ENCODE measurements at regions not wholly inside any gene's neighbourhood (a gene's known extent, or its start where the extent isn't known, plus 50 kb on each side); places are given as distances from the start of the nearest gene placed in this dataset.

DNA sequence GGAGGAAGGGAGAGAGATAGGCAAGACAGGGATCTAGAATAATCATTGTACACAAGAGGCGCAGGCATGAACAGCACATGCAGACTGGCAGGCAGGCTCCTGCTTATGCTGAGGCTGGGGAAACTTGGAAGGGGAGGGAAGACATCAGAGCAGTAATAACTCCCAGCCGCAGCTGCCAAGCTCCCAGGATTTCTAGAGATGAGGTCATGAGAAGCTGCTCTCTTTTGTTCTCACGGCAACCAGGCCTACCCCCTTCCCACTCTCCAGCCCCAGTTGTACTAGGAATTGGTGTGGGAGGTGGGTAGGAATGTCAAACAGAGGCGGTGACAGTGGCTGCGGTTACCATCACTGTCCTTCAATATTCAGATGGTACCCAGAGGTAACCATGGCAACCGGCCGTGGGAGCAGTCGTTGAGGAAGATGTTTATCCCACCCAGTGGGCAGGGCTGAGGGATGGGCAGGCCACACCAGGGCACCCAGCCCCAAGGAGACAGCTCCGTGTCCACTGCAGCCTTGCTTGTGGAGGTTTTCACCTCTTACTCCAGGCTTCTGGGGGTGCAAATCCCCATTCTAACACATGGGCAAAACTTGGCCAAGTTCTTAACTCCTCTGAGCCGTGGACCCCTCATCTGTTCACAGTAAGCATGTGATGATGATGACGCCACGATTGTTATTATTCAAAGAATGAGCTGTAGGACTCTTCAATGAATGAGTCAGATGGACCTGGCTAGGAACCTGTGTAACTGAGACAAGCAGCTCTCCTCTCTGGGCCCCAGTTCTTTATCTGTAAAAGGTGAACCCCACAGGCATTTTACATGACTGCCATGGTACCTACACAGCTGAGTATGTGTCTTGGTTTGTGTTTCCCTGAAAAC, 360.8 kb upstream of the PROK2 start:
- no peaks in the 10 kb centered on the region for H3K36me3 ChIP-seq (ENCODE audit: control insufficient read depth, insufficient read depth, low read length)
- H3K27me3 ChIP-seq (ENCODE audit: control insufficient read depth, insufficient read depth, low read length), result no peaks in the 10 kb centered on the region
- H3K4me1 ChIP-seq (ENCODE audit: control insufficient read depth, insufficient read depth, low read length), result no peaks in the 10 kb centered on the region
- DNase-seq (ENCODE audit: low read depth, low spot score), result no peak
- H3K9me3 ChIP-seq (ENCODE audit: control insufficient read depth, insufficient read depth, low read length), result no peaks in the 10 kb centered on the region
- H3K27ac ChIP-seq (ENCODE audit: low read length), result no peak overlapping the region
- WGBS (ENCODE audit: insufficient coverage, insufficient read length), result no CpG with 5 or more reads among the region's 12 CpGs
- no peak overlapping the region for H3K4me3 ChIP-seq (ENCODE audit: low read length)

DNA sequence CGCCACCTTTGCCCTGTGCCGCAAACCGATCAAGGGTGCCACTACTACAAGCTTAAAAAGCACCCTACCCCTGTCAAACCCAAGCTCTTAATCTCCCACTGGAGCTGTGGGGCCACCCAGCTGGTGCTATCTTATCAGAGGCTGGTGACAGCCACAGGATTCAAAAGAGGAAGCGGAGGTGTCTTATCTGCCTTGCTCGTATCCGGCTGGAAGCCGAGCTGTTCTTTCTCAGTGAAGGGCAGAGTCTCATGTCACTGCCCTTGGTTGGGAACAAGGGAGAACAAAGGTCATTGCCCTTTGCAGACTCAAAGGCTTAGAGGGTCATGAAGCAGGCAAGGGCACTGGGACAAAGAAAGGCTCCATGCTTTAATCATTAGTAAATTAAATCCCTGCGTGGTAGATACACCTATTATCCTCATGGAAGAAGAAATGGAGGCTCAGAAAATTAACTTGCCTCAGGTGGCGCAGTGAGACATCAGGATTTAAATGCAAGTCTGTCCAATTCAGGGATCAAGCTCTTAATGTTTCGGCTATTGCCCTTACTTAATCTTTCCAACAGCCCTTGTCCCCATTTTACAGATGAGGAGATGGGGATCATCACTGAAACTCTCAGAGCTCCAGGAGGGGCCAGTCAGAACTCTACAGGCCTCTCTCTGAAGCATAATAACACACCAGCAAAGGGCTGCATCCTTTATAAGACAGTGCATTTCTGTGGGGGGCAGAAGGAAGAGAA, 360.0 kb upstream of the PROK2 start:
- H3K9me3 ChIP-seq (ENCODE audit: control insufficient read depth, insufficient read depth, low read length), result no peaks in the 10 kb centered on the region
- no peaks in the 10 kb centered on the region for H3K36me3 ChIP-seq (ENCODE audit: control insufficient read depth, insufficient read depth, low read length)
- whole genome bisulfite sequencing (ENCODE audit: insufficient coverage, insufficient read length), result no CpG with 5 or more reads among the region's 10 CpGs
- H3K4me3 ChIP-seq (ENCODE audit: low read length), result no peak overlapping the region
- H3K27me3 ChIP-seq (ENCODE audit: control insufficient read depth, insufficient read depth, low read length), result no peaks in the 10 kb centered on the region
- no peaks in the 10 kb centered on the region for H3K4me1 ChIP-seq (ENCODE audit: control insufficient read depth, insufficient read depth, low read length)
- no peak overlapping the region for H3K27ac ChIP-seq (ENCODE audit: low read length)
- no peak for DNase-seq (ENCODE audit: low read depth, low spot score)

DNA sequence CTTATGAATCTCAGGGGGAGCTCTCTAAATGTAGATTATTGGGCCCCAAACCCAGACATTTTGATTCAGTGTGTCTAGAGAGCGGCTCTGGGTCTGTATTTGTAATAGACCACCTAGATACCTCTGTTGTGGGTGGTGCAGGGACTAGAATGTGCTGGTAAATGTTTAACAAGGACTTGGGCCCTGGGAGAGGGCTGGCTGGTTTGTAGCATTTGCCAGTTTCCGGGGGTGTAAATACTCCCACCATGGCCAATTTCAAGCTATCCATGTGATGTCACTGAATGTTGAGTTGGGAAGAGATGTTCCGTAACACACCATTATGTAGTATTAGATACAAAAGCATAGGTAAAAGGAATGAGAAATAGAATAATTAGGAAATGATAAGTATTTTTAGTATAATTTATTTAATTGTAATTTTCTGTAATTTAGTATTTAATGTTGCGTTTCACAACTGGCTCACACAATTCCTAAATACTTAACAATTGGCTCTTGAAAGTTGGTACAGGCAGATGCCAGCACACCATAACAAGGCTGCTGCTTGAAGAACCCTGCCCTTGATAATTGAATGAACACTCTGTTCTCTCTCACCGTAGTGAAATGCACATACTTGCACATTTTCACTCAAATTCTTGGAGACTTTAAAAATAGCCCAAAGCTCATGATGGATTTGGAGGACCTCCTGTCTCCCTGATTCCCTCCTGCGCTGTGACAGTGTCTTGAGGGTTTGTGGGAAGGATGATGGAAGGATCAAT, 359.2 kb upstream of the PROK2 start:
- Histone ChIP-seq H3K27ac (ENCODE audit: low read length) (no peak overlapping the region), H3K9me3 (ENCODE audit: control insufficient read depth, insufficient read depth, low read length) (no peaks in the 10 kb centered on the region), H3K4me3 (ENCODE audit: low read length) (no peak overlapping the region), H3K36me3 (ENCODE audit: control insufficient read depth, insufficient read depth, low read length) (no peaks in the 10 kb centered on the region), H3K4me1 (ENCODE audit: control insufficient read depth, insufficient read depth, low read length) (no peaks in the 10 kb centered on the region), H3K27me3 (ENCODE audit: control insufficient read depth, insufficient read depth, low read length) (no peaks in the 10 kb centered on the region)
- no peak for DNase-seq (ENCODE audit: low read depth, low spot score)
- no CpG with 5 or more reads among the region's 6 CpGs for WGBS (ENCODE audit: insufficient coverage, insufficient read length)

DNA sequence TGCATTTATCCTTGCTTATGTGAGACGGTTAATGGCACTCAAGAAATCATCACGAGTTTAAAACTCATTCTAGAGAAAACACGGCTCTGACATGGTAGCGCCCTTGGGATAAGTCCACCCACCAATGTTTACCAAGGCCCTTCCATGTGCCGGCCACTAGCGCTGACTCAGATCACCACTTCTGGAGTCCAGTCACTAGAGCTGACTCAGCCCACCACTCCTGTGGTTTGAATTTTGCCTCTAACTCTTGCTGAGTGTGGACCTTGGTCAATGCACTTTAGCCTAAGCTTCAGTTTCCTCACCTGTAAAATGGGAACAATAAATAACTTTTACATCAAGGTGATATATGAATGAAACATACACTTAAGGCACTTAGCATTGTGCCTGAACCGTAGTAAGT, 358.4 kb upstream of the PROK2 start:
- H3K4me1 ChIP-seq (ENCODE audit: control insufficient read depth, insufficient read depth, low read length), result no peaks in the 10 kb centered on the region
- H3K9me3 ChIP-seq (ENCODE audit: control insufficient read depth, insufficient read depth, low read length), result no peaks in the 10 kb centered on the region
- no peak for DNase-seq (ENCODE audit: low read depth, low spot score)
- H3K27me3 ChIP-seq (ENCODE audit: control insufficient read depth, insufficient read depth, low read length), result no peaks in the 10 kb centered on the region
- no peak overlapping the region for H3K4me3 ChIP-seq (ENCODE audit: low read length)
- no peak overlapping the region for H3K27ac ChIP-seq (ENCODE audit: low read length)
- no peaks in the 10 kb centered on the region for H3K36me3 ChIP-seq (ENCODE audit: control insufficient read depth, insufficient read depth, low read length)
- no CpG with 5 or more reads among the region's 7 CpGs for WGBS (ENCODE audit: insufficient coverage, insufficient read length)

DNA sequence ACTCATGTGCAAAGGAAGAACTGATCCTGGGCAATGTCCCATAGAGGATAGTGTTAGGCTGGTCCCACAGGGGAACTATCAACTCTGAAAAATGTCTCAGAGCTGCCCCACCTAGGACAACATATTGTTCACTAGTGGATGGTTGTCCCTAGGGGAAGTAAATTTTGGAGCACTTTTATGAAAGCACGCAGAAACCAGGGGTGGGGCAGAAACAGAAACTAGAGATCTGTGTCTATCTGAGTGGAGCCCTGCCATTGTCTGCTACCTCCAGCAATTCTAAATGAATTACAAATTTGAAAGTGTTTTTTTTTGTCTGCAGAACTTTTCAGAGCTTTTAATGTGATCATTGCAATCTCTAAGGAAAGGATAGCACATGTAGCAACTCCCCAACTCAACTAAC, 357.1 kb upstream of the PROK2 start:
- Histone ChIP-seq H3K4me1 (ENCODE audit: control insufficient read depth, insufficient read depth, low read length) (0 out of 2 replicates have a peak, but pooled peaks cover under 1% of the 10 kb centered on the region), H3K4me3 (ENCODE audit: low read length) (no peak overlapping the region), H3K27me3 (ENCODE audit: control insufficient read depth, insufficient read depth, low read length) (no peaks in the 10 kb centered on the region), H3K36me3 (ENCODE audit: control insufficient read depth, insufficient read depth, low read length) (no peaks in the 10 kb centered on the region), H3K27ac (ENCODE audit: low read length) (no peak overlapping the region), H3K9me3 (ENCODE audit: control insufficient read depth, insufficient read depth, low read length) (no peaks in the 10 kb centered on the region)
- WGBS (ENCODE audit: insufficient coverage, insufficient read length), result no CpG with 5 or more reads among the region's 1 CpG
- no peak for DNase-seq (ENCODE audit: low read depth, low spot score)

DNA sequence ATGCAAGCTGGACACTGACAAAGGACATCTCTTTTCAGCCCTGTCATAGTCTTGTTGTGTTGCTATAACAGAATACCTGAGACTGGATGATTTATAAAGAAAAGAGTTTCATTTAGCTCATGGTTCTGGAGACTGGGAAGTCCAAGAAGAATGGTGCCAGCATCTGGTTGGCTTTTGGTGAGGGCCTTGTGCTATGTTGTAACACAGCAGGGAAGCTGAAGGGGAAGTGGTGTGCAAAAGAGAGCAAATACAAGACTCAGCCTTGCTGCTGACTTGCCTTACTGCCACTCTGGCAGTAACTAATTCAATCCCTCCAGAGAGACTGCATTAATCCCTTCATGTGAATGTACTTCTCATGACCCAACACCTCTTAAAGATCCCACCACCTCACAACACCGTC, 356.3 kb upstream of the PROK2 start:
- DNase-seq (ENCODE audit: low read depth, low spot score), result no peak
- Histone ChIP-seq H3K4me3 (ENCODE audit: low read length) (no peak overlapping the region), H3K4me1 (ENCODE audit: control insufficient read depth, insufficient read depth, low read length) (0 out of 2 replicates have a peak, but pooled peaks cover 1% of the 10 kb centered on the region), H3K27me3 (ENCODE audit: control insufficient read depth, insufficient read depth, low read length) (no peaks in the 10 kb centered on the region), H3K27ac (ENCODE audit: low read length) (no peak overlapping the region), H3K9me3 (ENCODE audit: control insufficient read depth, insufficient read depth, low read length) (no peaks in the 10 kb centered on the region), H3K36me3 (ENCODE audit: control insufficient read depth, insufficient read depth, low read length) (no peaks in the 10 kb centered on the region)
- WGBS (ENCODE audit: insufficient coverage, insufficient read length), result no CpG with 5 or more reads among the region's 1 CpG

DNA sequence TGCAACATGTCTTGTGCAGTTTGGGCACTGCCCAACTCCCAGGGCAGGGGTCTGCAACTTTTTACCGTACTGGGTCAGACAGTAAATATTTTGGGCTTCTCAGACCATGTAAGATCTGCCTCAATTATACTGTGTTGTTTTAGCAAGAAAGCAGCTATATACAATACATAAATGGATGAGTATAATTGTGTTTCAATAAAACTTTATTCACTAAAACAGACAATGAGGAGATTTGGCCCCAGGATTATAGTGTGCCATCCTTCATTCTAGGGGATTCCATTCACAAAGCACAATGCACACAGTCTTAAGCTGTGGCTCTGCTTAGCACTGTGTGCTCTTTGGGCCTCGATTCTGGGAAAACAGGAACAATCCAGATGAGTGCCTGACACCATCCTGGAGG, 354.4 kb upstream of the PROK2 start:
- no CpG with 5 or more reads among the region's 2 CpGs for WGBS (ENCODE audit: insufficient coverage, insufficient read length)
- H3K36me3 ChIP-seq (ENCODE audit: control insufficient read depth, insufficient read depth, low read length), result no peaks in the 10 kb centered on the region
- no peak overlapping the region for H3K4me3 ChIP-seq (ENCODE audit: low read length)
- DNase-seq (ENCODE audit: low read depth, low spot score), result no peak
- no peaks in the 10 kb centered on the region for H3K9me3 ChIP-seq (ENCODE audit: control insufficient read depth, insufficient read depth, low read length)
- no peaks in the 10 kb centered on the region for H3K27me3 ChIP-seq (ENCODE audit: control insufficient read depth, insufficient read depth, low read length)
- H3K4me1 ChIP-seq (ENCODE audit: control insufficient read depth, insufficient read depth, low read length), result 0 out of 2 replicates have a peak, but pooled peaks cover 1% of the 10 kb centered on the region
- no peak overlapping the region for H3K27ac ChIP-seq (ENCODE audit: low read length)

DNA sequence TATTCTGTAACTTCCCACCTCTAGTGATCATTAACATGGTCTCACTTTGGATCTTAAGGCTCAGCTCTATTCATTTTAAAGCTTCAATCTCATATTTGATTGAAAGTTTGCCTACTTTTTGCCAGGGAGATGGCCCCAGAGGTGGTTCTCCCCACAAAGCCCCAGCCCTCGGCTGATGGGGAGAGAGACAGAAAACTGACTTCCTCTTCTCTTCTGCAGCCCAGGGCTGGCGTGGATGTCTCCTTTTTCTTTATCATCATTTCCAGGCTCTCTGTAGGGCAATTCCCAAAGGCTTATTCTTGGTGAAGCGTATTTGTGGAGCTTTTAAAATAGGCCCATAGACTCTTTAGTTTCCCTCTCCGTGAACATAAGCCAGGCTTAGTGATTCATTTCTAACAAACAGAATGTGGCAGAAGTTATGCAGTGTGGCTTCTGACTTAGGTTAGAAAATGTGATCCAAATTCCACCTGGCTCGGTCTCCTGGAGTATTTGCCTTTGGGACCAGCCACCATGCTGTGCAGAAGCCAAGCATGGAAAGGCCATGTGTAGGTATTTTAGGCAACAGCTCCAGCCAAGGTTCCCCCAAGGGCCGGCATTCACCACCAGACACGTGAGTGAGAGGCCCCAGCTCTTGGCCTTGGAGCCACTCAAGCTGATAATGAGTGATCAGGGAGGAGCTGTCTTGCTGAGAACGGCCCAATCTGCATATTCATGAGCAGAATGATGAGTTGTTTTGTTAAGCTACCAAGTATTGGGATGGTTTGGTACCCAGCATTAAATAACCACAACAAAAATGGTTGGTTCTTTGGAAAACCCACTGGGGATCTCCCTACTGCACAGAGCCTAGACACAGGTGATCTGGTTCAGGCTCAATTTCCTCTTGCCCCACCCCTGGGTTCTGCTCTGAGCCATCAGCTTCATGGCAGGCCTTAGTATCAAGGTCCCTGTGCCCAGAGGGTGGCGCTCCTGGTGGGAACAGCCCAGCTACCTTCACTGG, 353.2 kb upstream of the PROK2 start:
- H3K36me3 ChIP-seq (ENCODE audit: control insufficient read depth, insufficient read depth, low read length), result no peaks in the 10 kb centered on the region
- no peak for DNase-seq (ENCODE audit: low read depth, low spot score)
- H3K27me3 ChIP-seq (ENCODE audit: control insufficient read depth, insufficient read depth, low read length), result no peaks in the 10 kb centered on the region
- H3K9me3 ChIP-seq (ENCODE audit: control insufficient read depth, insufficient read depth, low read length), result no peaks in the 10 kb centered on the region
- H3K27ac ChIP-seq (ENCODE audit: low read length), result no peak overlapping the region
- WGBS (ENCODE audit: insufficient coverage, insufficient read length), result no CpG with 5 or more reads among the region's 9 CpGs
- no peak overlapping the region for H3K4me3 ChIP-seq (ENCODE audit: low read length)
- 0 out of 2 replicates have a peak, but pooled peaks cover 1% of the 10 kb centered on the region for H3K4me1 ChIP-seq (ENCODE audit: control insufficient read depth, insufficient read depth, low read length)

DNA sequence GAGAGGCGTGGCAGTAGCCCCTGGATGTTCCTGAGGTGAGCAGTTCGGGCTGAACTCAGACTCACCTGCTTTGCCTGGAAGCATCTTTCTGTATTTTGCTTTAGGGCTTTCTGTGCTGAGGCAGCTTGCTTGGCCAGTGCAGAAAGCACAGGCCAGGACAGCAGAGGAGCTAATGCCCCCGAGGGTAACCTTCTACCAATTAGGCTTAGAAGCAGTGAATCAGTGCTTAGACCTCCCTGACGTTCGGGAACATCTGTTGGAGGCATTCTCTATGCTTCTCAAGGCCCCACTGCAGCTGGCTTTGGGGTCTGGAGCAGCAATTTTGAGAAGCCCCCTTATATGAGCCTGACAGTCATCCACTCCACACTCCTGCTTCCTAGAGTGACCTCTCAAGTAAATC, 350.7 kb upstream of the PROK2 start:
- DNase-seq (ENCODE audit: low read depth, low spot score), result no peak
- WGBS (ENCODE audit: insufficient coverage, insufficient read length), result no CpG with 5 or more reads among the region's 5 CpGs
- 0 out of 2 replicates have a peak, but pooled peaks cover 1% of the 10 kb centered on the region for H3K4me1 ChIP-seq (ENCODE audit: control insufficient read depth, insufficient read depth, low read length)
- no peaks in the 10 kb centered on the region for H3K9me3 ChIP-seq (ENCODE audit: control insufficient read depth, insufficient read depth, low read length)
- H3K4me3 ChIP-seq (ENCODE audit: low read length), result no peak overlapping the region
- H3K36me3 ChIP-seq (ENCODE audit: control insufficient read depth, insufficient read depth, low read length), result no peaks in the 10 kb centered on the region
- no peak overlapping the region for H3K27ac ChIP-seq (ENCODE audit: low read length)
- no peaks in the 10 kb centered on the region for H3K27me3 ChIP-seq (ENCODE audit: control insufficient read depth, insufficient read depth, low read length)

Measured in iPS DF 6.9 (cell line).